Bronchial epithelial cell (primary cell): ENCODE measurements at regions not wholly inside any gene's neighbourhood (a gene's known extent, or its start where the extent isn't known, plus 50 kb on each side); places are given as distances from the start of the nearest gene placed in this dataset.
A peak's percentile ranks its signal among the peaks of the same experiment; 100 is the strongest.
"Not testable (repeated sequence)": the region's sequence is repeated elsewhere in the genome, so short reads cannot be mapped to it uniquely, and the experiment has no call there.

Source experiments
- DNase-seq: peaks from one replicate; pipeline ENCODE4 v3.0.0-alpha.2; 2010; ENCODE audit warnings: low read depth
- FAIRE-seq: peaks from 2 replicates; lab custom pipeline; 2011; peaks lifted over from hg19 to GRCh38; lab: Jason Lieb, UNC
- H3K27me3 ChIP-seq: 2 replicates; pipeline ENCODE4 v1.5.1; 2011; ENCODE audit warnings: low read length; ENCODE audit not compliant: control insufficient read depth, insufficient read depth
- H3K36me3 ChIP-seq: 2 replicates; pipeline ENCODE4 v1.5.1; 2011; ENCODE audit warnings: low read length; ENCODE audit not compliant: control insufficient read depth, insufficient read depth
- H3K4me3 ChIP-seq: 2 replicates; pipeline ENCODE4 v1.5.1; 2011; ENCODE audit warnings: mild to moderate bottlenecking, low read depth, low read length, control low read depth
- CTCF ChIP-seq: IDR thresholded peaks from 2 replicates; pipeline ENCODE4 v1.5.1; 2011; ENCODE audit warnings: mild to moderate bottlenecking, moderate library complexity, low read length, control low read depth, inconsistent platforms; ENCODE audit not compliant: insufficient read depth, severe bottlenecking

- TF ChIP-seq CTCF, result no peak
- no peak for DNase-seq
- no peaks in the 10 kb centered on the region for H3K36me3 ChIP-seq
- H3K4me3 ChIP-seq, result no peak overlapping the region
- H3K27me3 ChIP-seq, result no peaks in the 10 kb centered on the region
- FAIRE-seq, result no peak
These were observed 127.0 kb upstream of the COL5A2 start for GRCh38 chr2:189306525-189306924.

DNA sequence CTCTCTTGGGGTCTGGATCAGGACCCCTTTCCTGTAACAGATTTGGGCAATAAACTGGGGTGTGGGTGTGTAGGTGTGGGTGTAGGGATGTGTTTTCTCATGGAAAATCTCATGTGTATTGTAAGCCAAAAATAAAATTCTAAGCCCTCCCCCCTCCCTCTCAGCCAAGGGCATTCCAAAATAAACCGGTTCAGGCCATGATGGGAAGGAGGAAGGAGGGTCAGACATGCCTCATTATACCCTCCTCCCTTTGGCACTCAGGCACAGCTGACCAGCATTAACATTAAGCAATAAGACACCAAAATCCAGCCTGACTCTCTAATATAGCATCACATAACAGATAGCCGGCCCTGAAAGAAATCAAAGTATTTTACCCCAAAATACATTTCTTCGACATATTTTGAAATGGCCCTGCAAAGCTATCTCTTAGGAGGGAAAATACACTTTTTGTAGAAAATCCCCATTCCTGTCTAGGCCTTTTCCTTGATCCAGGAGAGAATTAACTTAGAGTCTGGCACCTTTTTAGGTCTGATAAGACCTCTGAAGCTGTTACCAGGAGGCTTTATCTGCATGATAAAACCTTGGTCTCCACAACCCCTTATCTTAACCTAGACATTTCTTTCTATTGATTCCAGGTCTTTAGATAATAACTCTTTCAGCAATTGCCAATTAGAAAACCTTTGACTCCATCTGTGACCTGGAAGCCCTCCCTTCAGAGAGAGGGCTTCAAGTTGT lies 128.7 kb upstream of the COL5A2 start:
- no peak for TF ChIP-seq CTCF
- Histone ChIP-seq H3K36me3 (no peaks in the 10 kb centered on the region), H3K4me3 (no peak overlapping the region), H3K27me3 (no peaks in the 10 kb centered on the region)
- DNase-seq, result no peak
- FAIRE-seq, result no peak

- DNase-seq, result no peak
- no peaks in the 10 kb centered on the region for H3K27me3 ChIP-seq
- H3K4me3 ChIP-seq, result no peak overlapping the region
- no peaks in the 10 kb centered on the region for H3K36me3 ChIP-seq
- no peak for TF ChIP-seq CTCF
- FAIRE-seq, result peak; percentile 62
These were observed 129.8 kb upstream of the COL5A2 start for GRCh38 chr2:189309331-189309730.

GRCh38 chr2:189312211-189312610 lies 129.1 kb upstream of the WDR75 start:
- FAIRE-seq (no peak), DNase-seq (no peak)
- no peaks in the 10 kb centered on the region for H3K27me3 ChIP-seq
- no peak for TF ChIP-seq CTCF
- no peak overlapping the region for H3K4me3 ChIP-seq
- H3K36me3 ChIP-seq, result no peaks in the 10 kb centered on the region

GRCh38 chr2:189312643-189313042 lies 128.6 kb upstream of the WDR75 start:
- DNase-seq, result no peak
- no peaks in the 10 kb centered on the region for H3K27me3 ChIP-seq
- no peaks in the 10 kb centered on the region for H3K36me3 ChIP-seq
- TF ChIP-seq CTCF, result no peak
- FAIRE-seq, result no peak
- no peak overlapping the region for H3K4me3 ChIP-seq

GRCh38 chr2:189318761-189319160 lies 122.5 kb upstream of the WDR75 start:
- no peak for TF ChIP-seq CTCF
- Histone ChIP-seq H3K27me3 (no peaks in the 10 kb centered on the region), H3K36me3 (no peaks in the 10 kb centered on the region), H3K4me3 (no peak overlapping the region)
- DNase-seq (no peak), FAIRE-seq (no peak)

- DNase-seq, H3K27me3 ChIP-seq, FAIRE-seq: not testable (repeated sequence)
These were observed 121.8 kb upstream of the WDR75 start for GRCh38 chr2:189319424-189319823.

More at GRCh38 chr2:189319424-189319823, 121.8 kb upstream of the WDR75 start:
- not testable (repeated sequence) for H3K4me3 ChIP-seq, H3K36me3 ChIP-seq
